Neural cell (in vitro differentiated cells): ENCODE measurements at regions not wholly inside any gene's neighbourhood (a gene's known extent, or its start where the extent isn't known, plus 50 kb on each side); places are given as distances from the start of the nearest gene placed in this dataset.

Experiments
- MXI1 ChIP-seq: fragments of 450-650 bp; conservative IDR thresholded peaks from 2 replicates; pipeline ENCODE4 v1.6.1; 2014; ENCODE audit warnings: antibody characterized with exemption, mild to moderate bottlenecking; ENCODE audit not compliant: poor library complexity, severe bottlenecking
- POLR2AphosphoS5 ChIP-seq: IDR thresholded peaks from 2 replicates; pipeline ENCODE4 v1.6.1; 2012
- RAD21 ChIP-seq: fragments of 450-650 bp; conservative IDR thresholded peaks from 2 replicates; pipeline ENCODE4 v1.6.1; 2014; ENCODE audit warnings: antibody characterized with exemption, mild to moderate bottlenecking, moderate library complexity
- TF ChIP-seq, protein P1 (sequence below): fragments of 450-650 bp; IDR thresholded peaks from 2 replicates; pipeline ENCODE4 v1.5.1; 2014; ENCODE audit warnings: antibody characterized with exemption, mild to moderate bottlenecking, moderate library complexity; ENCODE audit not compliant: poor library complexity, severe bottlenecking
- TF ChIP-seq, protein P2 (sequence below): IDR thresholded peaks from 2 replicates; pipeline ENCODE4 v1.6.1; 2012; ENCODE audit warnings: borderline replicate concordance

DNA sequence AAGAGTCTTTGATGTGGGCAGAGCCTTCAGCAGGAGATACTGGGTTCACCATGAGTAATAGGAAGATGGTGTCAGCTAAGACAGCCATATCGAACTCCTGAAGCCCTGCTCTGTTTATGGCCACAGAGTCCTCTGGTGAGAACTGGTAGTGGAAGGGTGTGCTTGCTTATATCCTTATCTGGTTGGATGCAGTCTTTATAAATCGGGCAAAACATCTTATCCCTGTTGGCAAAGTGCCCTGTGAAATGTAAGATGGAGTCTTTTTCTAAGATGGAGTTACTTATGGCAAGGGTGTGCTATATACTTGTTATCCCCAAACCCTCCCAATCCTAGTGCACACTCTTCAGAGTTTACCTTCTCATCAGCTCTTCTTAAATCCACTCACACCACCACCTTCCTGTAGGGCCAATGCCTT, 190.8 kb upstream of the PARD3B start:
- TF ChIP-seq, protein P1, sequence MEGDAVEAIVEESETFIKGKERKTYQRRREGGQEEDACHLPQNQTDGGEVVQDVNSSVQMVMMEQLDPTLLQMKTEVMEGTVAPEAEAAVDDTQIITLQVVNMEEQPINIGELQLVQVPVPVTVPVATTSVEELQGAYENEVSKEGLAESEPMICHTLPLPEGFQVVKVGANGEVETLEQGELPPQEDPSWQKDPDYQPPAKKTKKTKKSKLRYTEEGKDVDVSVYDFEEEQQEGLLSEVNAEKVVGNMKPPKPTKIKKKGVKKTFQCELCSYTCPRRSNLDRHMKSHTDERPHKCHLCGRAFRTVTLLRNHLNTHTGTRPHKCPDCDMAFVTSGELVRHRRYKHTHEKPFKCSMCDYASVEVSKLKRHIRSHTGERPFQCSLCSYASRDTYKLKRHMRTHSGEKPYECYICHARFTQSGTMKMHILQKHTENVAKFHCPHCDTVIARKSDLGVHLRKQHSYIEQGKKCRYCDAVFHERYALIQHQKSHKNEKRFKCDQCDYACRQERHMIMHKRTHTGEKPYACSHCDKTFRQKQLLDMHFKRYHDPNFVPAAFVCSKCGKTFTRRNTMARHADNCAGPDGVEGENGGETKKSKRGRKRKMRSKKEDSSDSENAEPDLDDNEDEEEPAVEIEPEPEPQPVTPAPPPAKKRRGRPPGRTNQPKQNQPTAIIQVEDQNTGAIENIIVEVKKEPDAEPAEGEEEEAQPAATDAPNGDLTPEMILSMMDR: no peak
- TF ChIP-seq MXI1 (no peak), POLR2AphosphoS5 (no peak), RAD21 (no peak)
- TF ChIP-seq, protein P2, sequence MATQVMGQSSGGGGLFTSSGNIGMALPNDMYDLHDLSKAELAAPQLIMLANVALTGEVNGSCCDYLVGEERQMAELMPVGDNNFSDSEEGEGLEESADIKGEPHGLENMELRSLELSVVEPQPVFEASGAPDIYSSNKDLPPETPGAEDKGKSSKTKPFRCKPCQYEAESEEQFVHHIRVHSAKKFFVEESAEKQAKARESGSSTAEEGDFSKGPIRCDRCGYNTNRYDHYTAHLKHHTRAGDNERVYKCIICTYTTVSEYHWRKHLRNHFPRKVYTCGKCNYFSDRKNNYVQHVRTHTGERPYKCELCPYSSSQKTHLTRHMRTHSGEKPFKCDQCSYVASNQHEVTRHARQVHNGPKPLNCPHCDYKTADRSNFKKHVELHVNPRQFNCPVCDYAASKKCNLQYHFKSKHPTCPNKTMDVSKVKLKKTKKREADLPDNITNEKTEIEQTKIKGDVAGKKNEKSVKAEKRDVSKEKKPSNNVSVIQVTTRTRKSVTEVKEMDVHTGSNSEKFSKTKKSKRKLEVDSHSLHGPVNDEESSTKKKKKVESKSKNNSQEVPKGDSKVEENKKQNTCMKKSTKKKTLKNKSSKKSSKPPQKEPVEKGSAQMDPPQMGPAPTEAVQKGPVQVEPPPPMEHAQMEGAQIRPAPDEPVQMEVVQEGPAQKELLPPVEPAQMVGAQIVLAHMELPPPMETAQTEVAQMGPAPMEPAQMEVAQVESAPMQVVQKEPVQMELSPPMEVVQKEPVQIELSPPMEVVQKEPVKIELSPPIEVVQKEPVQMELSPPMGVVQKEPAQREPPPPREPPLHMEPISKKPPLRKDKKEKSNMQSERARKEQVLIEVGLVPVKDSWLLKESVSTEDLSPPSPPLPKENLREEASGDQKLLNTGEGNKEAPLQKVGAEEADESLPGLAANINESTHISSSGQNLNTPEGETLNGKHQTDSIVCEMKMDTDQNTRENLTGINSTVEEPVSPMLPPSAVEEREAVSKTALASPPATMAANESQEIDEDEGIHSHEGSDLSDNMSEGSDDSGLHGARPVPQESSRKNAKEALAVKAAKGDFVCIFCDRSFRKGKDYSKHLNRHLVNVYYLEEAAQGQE: no peak
